Right lobe of liver (tissue), 4 donors: ENCODE measurements at regions not wholly inside any gene's neighbourhood (a gene's known extent, or its start where the extent isn't known, plus 50 kb on each side); places are given as distances from the start of the nearest gene placed in this dataset.

Experiments
- CTCF ChIP-seq, 4 donors: fragments of 200-600 bp in 3 of 4; fragments of 450-650 bp in 1 of 4; IDR thresholded peaks; one replicate each; pipeline versions ENCODE4 v1.5.1 to v1.8.0; 2016 to 2022; ENCODE audit warnings: antibody characterized with exemption in 4 of 4, mild to moderate bottlenecking in 2 of 4
- POLR2A ChIP-seq: fragments of 450-650 bp; IDR thresholded peaks from one replicate; pipeline ENCODE4 v1.6.1; 2017; ENCODE audit warnings: antibody characterized with exemption, mild to moderate bottlenecking
- donor health status: DM: no; HTN: no; CAD: no.
- donor health status: DM: no; HTN: no; CAD: no.
- donor health status: DM: no; HTN: yes; CAD: no.

GRCh38 chr17:5929721-5930120 lies 140.5 kb upstream of the WSCD1 start:
- no peak for TF ChIP-seq POLR2A
- TF ChIP-seq CTCF (IDR thresholded peaks at IDR 0.05), result no peak
